HG03442 (cell line): ENCODE measurements at regions not wholly inside any gene's neighbourhood (a gene's known extent, or its start where the extent isn't known, plus 50 kb on each side); places are given as distances from the start of the nearest gene placed in this dataset.

Experiments used
- ATAC-seq: cut with Tn5 transposase; IDR thresholded peaks from one replicate; pipeline ENCODE4 v1.9.1; 2021; ENCODE audit warnings: mild to moderate bottlenecking, moderate library complexity; ENCODE audit not compliant: unreplicated experiment

DNA sequence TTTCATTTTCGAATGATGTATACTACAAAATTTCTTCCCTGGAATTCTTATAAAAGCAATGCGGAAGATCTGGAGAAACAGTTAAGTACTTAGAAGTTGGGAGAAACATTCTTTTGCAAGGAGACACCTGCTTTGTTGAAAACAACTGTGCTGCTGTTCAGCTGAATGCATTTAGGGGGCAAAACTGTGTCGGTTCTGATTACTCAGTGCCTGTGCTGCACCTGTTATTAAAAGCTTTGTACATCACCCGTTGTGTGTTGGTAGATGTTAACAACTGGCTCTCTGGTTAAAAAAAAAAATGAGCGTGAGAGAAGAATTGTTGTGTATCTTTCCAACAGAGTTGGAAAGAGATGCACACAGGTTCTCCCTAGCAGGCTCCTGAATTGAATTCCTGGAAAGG is 184.1 kb upstream of the HHIP start:
- ATAC-seq: no peak

DNA sequence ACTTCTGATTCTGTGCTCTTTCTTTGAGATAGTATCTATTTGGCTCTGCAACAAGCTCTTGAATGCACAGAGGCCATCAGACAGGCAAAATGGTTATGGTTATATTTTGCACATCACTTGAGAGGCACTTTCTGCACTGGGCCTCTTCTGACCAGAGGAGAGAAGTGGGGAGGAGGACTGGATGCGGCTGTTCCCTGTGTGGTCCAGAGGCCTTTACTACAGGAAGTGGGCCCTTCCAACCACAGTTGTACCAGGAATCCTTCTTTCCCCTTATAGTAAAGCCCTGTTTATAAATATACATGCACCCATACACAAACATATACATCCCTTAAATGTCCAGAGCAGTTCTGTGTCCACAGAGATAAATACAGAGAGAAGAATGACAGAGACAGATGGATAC is 182.7 kb upstream of the HHIP start:
- ATAC-seq: no peak

DNA sequence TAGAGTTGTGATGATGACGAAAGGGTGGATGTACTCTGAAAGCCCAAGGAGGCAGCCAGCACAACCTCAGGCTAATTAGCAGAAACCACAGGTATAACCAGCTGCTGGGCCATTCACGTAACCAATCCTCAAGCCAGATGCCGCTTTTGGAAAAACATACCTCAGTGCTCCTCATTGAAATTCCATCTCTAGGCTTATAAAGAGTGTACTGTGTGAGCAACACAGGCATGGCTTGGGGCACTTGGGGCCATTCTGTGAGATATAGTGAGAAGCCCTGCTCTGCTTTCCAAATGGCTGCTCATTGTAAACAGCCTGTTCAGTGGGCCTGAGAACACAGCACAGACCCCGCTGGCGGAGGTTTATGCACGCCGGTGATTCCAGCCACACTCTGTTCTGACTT is 182.1 kb upstream of the HHIP start:
- no peak for ATAC-seq

- no peak for ATAC-seq
Measured at GRCh38 chr4:144465546-144465945, 180.4 kb upstream of the HHIP start.

- no peak for ATAC-seq
Measured at GRCh38 chr4:144480068-144480467, 165.9 kb upstream of the HHIP start.

DNA sequence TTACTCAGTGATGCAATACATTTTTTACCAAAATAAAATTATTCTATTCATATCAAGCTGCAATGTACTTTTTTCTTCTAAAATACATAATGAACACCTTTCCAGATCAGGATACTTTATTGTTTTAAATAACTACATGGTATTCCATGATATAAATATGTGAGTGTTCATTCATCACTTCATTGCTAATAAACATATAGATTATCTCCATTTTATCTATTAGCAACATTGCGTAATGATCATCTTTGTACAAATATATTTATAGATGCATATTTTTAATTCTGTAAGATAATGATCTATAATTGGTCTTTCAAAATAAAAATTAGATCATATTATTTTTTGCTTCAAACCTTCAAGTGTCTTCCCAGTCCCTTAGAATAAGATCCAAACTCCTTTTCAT is 156.1 kb upstream of the HHIP start:
- no peak for ATAC-seq

DNA sequence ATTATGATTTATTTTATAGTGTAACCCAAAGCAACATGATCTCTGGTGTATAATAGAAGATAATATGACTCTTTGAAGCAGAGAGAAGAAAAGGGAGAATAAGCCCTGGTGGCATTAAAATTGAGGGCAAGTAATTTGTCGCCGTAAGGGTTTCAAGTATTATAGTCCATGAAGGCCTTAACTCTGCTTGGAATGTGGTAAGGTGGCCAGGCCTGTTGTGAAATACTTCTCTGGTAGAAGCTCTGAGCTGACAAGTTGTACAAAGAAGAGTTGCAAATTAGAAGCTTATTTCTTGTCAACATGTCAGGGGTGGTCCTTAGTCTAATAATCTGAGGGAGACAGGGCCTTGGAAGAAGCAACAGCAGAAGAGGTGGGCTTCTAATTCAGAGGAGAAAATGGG is 151.7 kb upstream of the HHIP start:
- no peak for ATAC-seq

DNA sequence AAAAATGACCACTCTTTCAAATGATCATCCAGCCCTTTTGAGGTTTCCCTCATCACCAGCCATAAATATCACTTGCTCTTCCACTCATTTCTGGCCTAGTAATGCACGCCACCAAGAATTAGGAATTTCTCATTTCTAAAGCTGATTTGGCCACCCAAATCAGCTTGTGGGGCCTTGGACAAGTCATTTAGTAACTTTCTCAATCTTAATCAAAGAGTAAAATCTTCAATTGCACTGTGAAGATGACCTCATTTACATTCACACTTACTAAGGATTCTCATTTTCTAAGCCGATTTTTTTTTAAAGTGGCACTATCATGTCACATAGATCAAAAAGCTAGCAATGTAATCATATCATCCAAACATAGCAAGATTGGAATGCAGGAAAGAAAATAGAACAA is 150.0 kb upstream of the HHIP start:
- no peak for ATAC-seq

GRCh38 chr4:144499777-144500176 is 146.2 kb upstream of the HHIP start:
- peak; percentile 79 for ATAC-seq

DNA sequence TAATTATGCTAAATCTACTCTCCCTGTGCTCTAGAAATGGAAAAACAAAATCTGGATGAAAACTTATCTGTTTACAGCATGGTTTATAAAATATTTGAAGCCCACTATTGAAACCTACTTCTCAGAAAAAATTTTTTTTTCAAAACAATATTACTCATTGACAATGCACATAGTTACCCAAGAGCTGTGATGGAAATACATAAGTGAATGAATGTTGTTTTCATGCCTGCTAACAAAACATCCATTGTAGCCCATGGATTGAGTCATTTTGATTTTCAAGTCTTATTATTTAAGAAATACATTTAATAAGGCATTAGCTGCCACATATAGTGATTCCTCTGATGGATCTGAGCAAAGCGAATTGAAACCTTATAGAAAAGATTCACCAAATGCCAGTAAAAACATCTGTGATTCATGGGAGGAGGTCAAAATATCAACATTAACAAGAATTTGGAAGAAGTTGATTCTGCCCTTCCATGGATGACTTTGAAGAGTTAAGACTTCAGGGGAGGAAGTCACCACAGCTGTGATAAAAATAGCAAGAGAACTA is 144.7 kb upstream of the HHIP start:
- no peak for ATAC-seq

DNA sequence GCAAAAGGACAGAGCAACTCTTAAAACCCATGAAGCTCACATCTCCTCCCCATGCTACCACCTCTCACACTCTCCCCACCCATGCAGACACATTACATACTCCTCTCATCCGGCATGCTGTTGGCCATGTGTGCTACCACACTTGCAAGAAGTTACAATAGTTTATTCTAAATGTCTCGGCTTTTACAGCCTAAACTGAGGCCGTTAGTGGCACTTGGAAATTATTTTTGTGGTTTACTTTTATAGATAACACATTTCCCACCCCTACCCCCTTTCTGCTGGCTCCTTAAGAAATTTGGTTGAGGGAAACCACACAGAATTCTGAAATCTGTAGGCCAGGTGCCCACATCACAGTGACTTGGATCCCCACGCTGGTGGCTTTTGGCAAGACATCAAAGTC is 141.1 kb upstream of the HHIP start:
- ATAC-seq: no peak

GRCh38 chr4:144507311-144508101 is 138.4 kb upstream of the HHIP start:
- ATAC-seq: no peak

DNA sequence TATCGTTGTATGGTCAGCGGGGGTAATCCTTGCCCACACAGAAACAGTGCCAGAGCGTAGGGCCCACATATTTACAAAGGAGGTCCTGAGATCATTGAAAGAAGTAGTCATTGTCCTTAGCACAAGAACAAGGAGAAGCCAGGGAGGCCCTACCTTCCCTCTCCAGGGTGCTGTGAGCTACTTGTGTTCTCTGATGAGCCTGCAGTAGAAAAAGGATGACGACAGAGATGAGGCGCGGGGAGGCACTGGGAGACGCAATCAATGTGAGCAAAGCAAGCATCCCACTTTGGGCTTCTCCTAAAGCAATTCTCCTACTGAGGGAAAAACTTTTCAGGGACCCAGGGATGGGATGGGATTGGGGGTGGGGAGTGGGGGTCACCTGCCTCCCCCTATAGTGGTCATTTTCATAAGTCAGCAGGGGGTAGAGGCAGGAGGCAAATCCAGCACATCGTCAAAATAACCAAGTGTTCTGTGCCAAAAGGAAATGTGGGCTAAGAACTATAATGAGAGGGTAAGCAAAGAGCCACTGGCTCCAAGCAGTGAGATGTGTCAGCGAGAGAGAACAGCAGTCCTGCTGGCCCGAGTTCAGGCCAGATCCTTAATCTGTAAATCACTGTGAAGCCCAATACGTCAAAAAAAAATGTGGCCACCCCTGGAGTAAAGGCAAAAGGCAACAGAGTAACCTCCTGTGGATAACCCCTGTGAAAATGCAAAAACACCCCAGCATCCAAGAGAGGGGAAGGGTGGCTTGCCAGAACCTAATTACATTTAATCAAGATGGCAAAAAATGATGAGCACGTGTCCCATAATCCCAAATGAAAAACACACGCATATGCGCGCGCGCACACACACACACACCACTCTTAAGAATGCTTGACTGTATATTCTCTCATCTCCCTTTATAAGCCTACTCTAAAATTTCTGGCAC is 136.6 kb upstream of the HHIP start:
- no peak for ATAC-seq

GRCh38 chr4:144514736-144515135 is 131.2 kb upstream of the HHIP start:
- ATAC-seq: no peak

GRCh38 chr4:144518181-144518895 is 127.6 kb upstream of the HHIP start:
- no peak for ATAC-seq

- no peak for ATAC-seq
Measured at GRCh38 chr4:144531841-144532240, 114.1 kb upstream of the HHIP start.

DNA sequence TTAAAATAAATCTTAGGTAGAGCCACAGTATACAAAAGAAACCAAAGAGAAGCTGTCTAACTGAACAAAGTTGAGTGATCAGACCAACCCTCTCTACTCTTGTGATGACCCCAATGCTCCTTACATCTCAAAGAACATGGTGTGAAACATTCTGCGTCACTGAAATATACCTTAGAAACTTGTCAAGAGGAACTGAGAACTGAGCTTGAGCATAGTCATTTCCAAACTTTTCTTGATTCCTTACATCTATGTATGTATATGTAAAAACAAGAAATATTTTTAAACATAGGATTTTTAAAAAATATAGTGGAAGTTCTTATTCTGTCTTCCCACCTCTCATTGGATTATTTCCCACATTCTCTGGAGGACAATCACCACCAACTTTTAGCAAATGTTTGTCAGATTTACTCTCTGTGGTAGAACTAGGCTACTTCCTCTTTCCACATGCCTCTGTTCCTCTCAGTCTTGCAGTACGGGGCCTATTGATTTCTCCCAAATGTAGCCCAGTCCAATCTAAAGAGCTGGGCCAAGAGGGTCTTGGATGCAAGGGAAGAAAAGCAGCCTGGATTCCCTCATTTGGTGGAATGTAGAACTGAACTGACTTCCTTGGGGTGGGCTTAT is 98.2 kb upstream of the HHIP start:
- peak; percentile 99 for ATAC-seq

- ATAC-seq: no peak
Measured at GRCh38 chr4:144556636-144557035, 89.3 kb upstream of the HHIP start.

- no peak for ATAC-seq
Measured at GRCh38 chr4:144557404-144557803, 88.6 kb upstream of the HHIP start.

GRCh38 chr4:144562019-144562705 is 83.8 kb upstream of the HHIP start:
- no peak for ATAC-seq
